Mucosa of gallbladder (tissue), 1 donor: ENCODE measurements at regions not wholly inside any gene's neighbourhood (a gene's known extent, or its start where the extent isn't known, plus 50 kb on each side); places are given as distances from the start of the nearest gene placed in this dataset.

Experiments used
- DNase-seq: peaks from one replicate; pipeline ENCODE4 v3.0.0-alpha.2; 2020; ENCODE audit warnings: low spot score
- donor health status: DM: no; HTN: no; CAD: no.

- DNase-seq = no peak
Measured at GRCh38 chr12:24557738-24558137, 391.2 kb downstream of the BCAT1 start.

GRCh38 chr12:24555730-24556129 is 393.2 kb downstream of the BCAT1 start:
- no peak for DNase-seq

GRCh38 chr12:24554612-24555295 is 394.1 kb downstream of the BCAT1 start:
- DNase-seq = no peak

- DNase-seq = no peak
Measured at GRCh38 chr12:24553259-24553658, 395.6 kb downstream of the BCAT1 start.

- DNase-seq = no peak
Measured at GRCh38 chr12:24551163-24551786, 397.6 kb downstream of the BCAT1 start.

GRCh38 chr12:24550609-24551008 is 398.3 kb downstream of the BCAT1 start:
- no peak for DNase-seq

GRCh38 chr12:24546661-24547060 is 402.2 kb downstream of the BCAT1 start:
- no peak for DNase-seq

- DNase-seq = no peak
Measured at GRCh38 chr12:24546084-24546483, 402.8 kb downstream of the BCAT1 start.

GRCh38 chr12:24544368-24544767 is 404.5 kb downstream of the BCAT1 start:
- no peak for DNase-seq

- no peak for DNase-seq
Measured at GRCh38 chr12:24541193-24541871, 407.6 kb downstream of the BCAT1 start.

GRCh38 chr12:24539646-24540045 is 409.3 kb downstream of the BCAT1 start:
- no peak for DNase-seq

GRCh38 chr12:24537083-24537860 is 411.6 kb downstream of the BCAT1 start:
- DNase-seq = no peak

- no peak for DNase-seq
Measured at GRCh38 chr12:24535334-24536069, 413.4 kb downstream of the BCAT1 start.

GRCh38 chr12:24534622-24535021 is 414.3 kb downstream of the BCAT1 start:
- DNase-seq = no peak

- no peak for DNase-seq
Measured at GRCh38 chr12:24533716-24534352, 415.1 kb downstream of the BCAT1 start.

- DNase-seq = no peak
Measured at GRCh38 chr12:24530689-24531088, 418.2 kb downstream of the BCAT1 start.

GRCh38 chr12:24527102-24527501 is 421.8 kb downstream of the BCAT1 start:
- no peak for DNase-seq

GRCh38 chr12:24522736-24523135 is 426.2 kb downstream of the BCAT1 start:
- DNase-seq = no peak

- DNase-seq = no peak
Measured at GRCh38 chr12:24519759-24520158, 429.1 kb downstream of the BCAT1 start.

GRCh38 chr12:24517000-24517399 is 431.9 kb downstream of the BCAT1 start:
- no peak for DNase-seq

- no peak for DNase-seq
Measured at GRCh38 chr12:24510581-24511125, 438.2 kb downstream of the BCAT1 start.
